HUES6 (cell line): ENCODE measurements at regions not wholly inside any gene's neighbourhood (a gene's known extent, or its start where the extent isn't known, plus 50 kb on each side); places are given as distances from the start of the nearest gene placed in this dataset.

ENCODE experiments used
- H3K27ac ChIP-seq: 2 replicates; pipeline ENCODE4 v1.7.0; 2013; ENCODE audit warnings: low read depth, mild to moderate bottlenecking, low read length, inconsistent platforms
- H3K27me3 ChIP-seq: 2 replicates; pipeline ENCODE4 v1.6.1; 2013; ENCODE audit warnings: low read length; ENCODE audit not compliant: control insufficient read depth, insufficient read depth
- H3K36me3 ChIP-seq: 2 replicates; pipeline ENCODE4 v1.6.1; 2013; ENCODE audit warnings: low read length; ENCODE audit not compliant: control insufficient read depth, insufficient read depth
- H3K4me1 ChIP-seq: 2 replicates; pipeline ENCODE4 v1.6.1; 2013; ENCODE audit warnings: low read length; ENCODE audit not compliant: control insufficient read depth, insufficient read depth
- H3K4me3 ChIP-seq: 2 replicates; pipeline ENCODE4 v1.5.1; 2013; ENCODE audit warnings: low read depth, low read length
- H3K9ac ChIP-seq: one replicate; pipeline ENCODE4 v1.6.1; 2013; ENCODE audit warnings: mild to moderate bottlenecking, low read length
- H3K9me3 ChIP-seq: 2 replicates; pipeline ENCODE4 v1.6.1; 2013; ENCODE audit warnings: low read depth, low read length; ENCODE audit not compliant: control insufficient read depth, insufficient read depth

DNA sequence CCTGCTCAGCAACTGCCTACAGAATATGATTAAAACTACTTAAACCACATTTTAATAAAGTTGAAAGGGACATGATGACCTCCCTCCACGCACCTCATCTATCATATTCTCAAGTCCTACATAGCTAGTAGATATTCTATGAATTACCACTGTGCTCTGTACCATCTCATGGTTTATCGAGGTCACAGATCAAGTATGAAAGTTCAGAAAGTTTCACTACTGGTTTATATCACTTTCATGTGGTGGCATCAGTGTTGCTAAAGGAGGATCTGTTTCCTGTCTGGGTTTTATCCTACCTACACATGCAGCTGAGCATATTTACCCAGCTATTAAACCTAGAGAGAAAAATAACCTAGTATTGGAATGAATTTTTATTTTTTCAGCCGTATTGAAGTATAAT is 214.9 kb upstream of the MON1B start:
- Histone ChIP-seq H3K36me3 (no peaks in the 10 kb centered on the region), H3K4me1 (no peaks in the 10 kb centered on the region), H3K4me3 (no peak overlapping the region), H3K9me3 (no peaks in the 10 kb centered on the region), H3K27me3 (no peaks in the 10 kb centered on the region), H3K9ac (no peak overlapping the region), H3K27ac (no peak overlapping the region)

GRCh38 chr16:76976756-76977155 is 214.2 kb upstream of the MON1B start:
- Histone ChIP-seq H3K4me1 (no peaks in the 10 kb centered on the region), H3K9me3 (no peaks in the 10 kb centered on the region), H3K9ac (no peak overlapping the region), H3K4me3 (no peak overlapping the region), H3K27ac (no peak overlapping the region), H3K36me3 (no peaks in the 10 kb centered on the region), H3K27me3 (no peaks in the 10 kb centered on the region)

DNA sequence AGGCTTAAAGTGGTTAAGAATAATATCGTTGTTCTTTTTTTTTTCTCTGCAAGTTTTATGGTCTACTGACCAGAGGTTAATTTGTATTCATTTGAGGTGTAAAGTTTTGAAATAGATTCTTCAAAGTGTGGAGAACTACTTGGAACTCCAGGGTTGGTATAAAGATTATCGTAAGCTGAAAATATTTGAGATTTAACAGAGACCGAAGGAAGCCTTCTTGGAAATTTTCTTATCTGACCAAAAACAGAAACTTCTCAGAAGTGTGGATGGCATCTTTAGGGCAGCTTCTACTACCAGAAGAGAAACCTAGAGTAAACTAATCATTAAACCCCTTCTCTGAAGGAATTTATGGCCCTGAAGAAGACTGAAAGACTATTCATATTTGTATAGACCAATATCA is 206.8 kb upstream of the MON1B start:
- H3K4me3 ChIP-seq = no peak overlapping the region
- H3K9ac ChIP-seq = no peak overlapping the region
- no peaks in the 10 kb centered on the region for H3K36me3 ChIP-seq
- H3K4me1 ChIP-seq = no peaks in the 10 kb centered on the region
- H3K27me3 ChIP-seq = no peaks in the 10 kb centered on the region
- no peaks in the 10 kb centered on the region for H3K9me3 ChIP-seq
- H3K27ac ChIP-seq = no peak overlapping the region

GRCh38 chr16:76985392-76986045 is 205.5 kb upstream of the MON1B start:
- Histone ChIP-seq H3K27ac (no peak overlapping the region), H3K9me3 (no peaks in the 10 kb centered on the region), H3K4me3 (no peak overlapping the region), H3K4me1 (no peaks in the 10 kb centered on the region), H3K36me3 (no peaks in the 10 kb centered on the region), H3K27me3 (no peaks in the 10 kb centered on the region), H3K9ac (no peak overlapping the region)

DNA sequence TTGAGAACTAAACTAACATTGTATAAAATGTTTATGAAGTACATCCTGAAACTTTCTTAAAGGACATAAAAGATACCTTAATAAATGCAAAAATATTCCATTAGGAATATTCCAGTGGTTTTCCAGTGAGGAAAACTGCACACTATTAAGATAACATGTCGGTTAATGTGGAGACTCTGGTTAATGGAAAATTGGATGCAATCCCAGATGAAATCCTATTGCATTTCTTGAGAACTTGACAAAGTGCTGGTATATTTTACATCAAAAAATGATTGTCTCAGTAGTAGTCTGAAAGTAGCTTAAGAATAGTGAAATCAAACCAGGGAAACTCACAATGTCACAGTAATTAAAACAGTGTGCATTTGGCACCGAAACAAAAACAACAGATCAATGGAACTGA is 202.5 kb upstream of the MON1B start:
- no peaks in the 10 kb centered on the region for H3K9me3 ChIP-seq
- no peak overlapping the region for H3K4me3 ChIP-seq
- H3K27ac ChIP-seq = no peak overlapping the region
- H3K27me3 ChIP-seq = no peaks in the 10 kb centered on the region
- H3K36me3 ChIP-seq = no peaks in the 10 kb centered on the region
- H3K9ac ChIP-seq = no peak overlapping the region
- no peaks in the 10 kb centered on the region for H3K4me1 ChIP-seq

GRCh38 chr16:77002644-77003043 is 188.3 kb upstream of the MON1B start:
- no peaks in the 10 kb centered on the region for H3K36me3 ChIP-seq
- H3K4me1 ChIP-seq = no peaks in the 10 kb centered on the region
- H3K27me3 ChIP-seq = no peaks in the 10 kb centered on the region
- no peaks in the 10 kb centered on the region for H3K9me3 ChIP-seq
- no peak overlapping the region for H3K27ac ChIP-seq
- no peak overlapping the region for H3K4me3 ChIP-seq
- no peak overlapping the region for H3K9ac ChIP-seq

GRCh38 chr16:77009453-77009852 is 181.5 kb upstream of the MON1B start:
- Histone ChIP-seq H3K4me1 (no peaks in the 10 kb centered on the region), H3K9me3 (no peaks in the 10 kb centered on the region), H3K27ac (no peak overlapping the region), H3K27me3 (no peaks in the 10 kb centered on the region), H3K9ac (no peak overlapping the region), H3K4me3 (no peak overlapping the region), H3K36me3 (no peaks in the 10 kb centered on the region)

DNA sequence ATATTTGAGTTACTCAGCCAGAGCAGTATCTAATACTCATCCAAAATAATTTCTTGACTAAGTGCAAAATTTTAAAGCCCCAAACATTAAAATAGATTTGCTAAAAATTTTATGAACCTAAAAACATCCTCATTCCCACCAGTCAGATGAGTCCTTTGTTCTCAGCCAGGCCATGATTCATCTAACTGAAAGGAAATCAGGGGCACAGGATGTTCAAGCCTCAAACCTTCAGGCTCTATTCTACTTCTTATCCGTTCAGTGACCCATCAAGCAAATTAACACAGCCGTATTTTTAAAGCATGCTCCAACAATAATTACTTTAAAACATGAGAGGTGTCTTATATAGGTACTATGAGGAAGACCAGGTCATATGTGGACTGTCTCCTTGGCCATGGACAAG is 176.5 kb upstream of the MON1B start:
- Histone ChIP-seq H3K4me3 (no peak overlapping the region), H3K9me3 (no peaks in the 10 kb centered on the region), H3K27me3 (no peaks in the 10 kb centered on the region), H3K27ac (no peak overlapping the region), H3K4me1 (no peaks in the 10 kb centered on the region), H3K9ac (no peak overlapping the region), H3K36me3 (no peaks in the 10 kb centered on the region)

DNA sequence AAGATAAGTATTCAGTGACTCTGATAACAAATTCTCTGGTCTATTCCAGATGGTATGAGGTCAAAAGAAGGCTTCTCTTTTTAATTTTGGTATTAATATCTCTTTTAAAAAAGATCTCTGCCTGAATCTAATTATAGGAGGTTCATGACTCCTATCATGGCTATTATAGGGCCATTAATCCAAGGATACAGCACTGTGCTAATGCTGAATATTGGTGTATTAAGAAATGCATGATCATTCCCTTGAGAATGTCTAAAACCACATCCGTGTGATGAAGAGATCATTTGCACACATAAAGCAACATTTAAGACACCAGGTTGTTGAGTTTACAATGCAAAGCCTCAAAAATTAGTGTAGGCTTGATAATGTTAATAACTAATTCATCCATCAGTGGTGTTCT is 160.4 kb upstream of the MON1B start:
- Histone ChIP-seq H3K9me3 (no peaks in the 10 kb centered on the region), H3K4me1 (no peaks in the 10 kb centered on the region), H3K4me3 (no peak overlapping the region), H3K9ac (no peak overlapping the region), H3K36me3 (no peaks in the 10 kb centered on the region), H3K27ac (no peak overlapping the region), H3K27me3 (no peaks in the 10 kb centered on the region)

- H3K4me3 ChIP-seq = no peak overlapping the region
- no peaks in the 10 kb centered on the region for H3K9me3 ChIP-seq
- H3K4me1 ChIP-seq = no peaks in the 10 kb centered on the region
Measured at GRCh38 chr16:77033516-77033915, 157.5 kb upstream of the MON1B start.

DNA sequence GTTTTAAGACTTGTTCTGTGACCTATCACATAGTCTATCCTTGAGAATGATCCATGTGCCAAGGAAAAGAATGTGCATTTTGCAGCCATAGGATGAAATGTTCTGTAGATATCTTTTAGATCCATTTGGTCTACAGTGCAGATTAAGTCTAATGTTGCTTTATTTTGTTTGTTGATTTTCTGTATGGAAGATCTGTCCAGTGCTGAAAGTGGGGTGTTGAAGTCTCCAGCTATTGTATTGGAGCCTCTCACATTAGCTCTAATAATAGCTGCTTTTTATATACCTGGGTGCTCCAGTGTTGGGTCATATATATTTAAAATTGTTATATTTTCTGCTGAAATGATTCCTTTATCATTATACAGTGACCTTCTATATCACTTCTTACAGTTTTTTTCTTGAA is 155.6 kb upstream of the MON1B start:
- no peaks in the 10 kb centered on the region for H3K9me3 ChIP-seq

More at GRCh38 chr16:77033516-77033915, 157.5 kb upstream of the MON1B start:
- Histone ChIP-seq H3K27ac (no peak overlapping the region), H3K36me3 (no peaks in the 10 kb centered on the region), H3K9ac (no peak overlapping the region), H3K27me3 (no peaks in the 10 kb centered on the region)

More for the DNA sequence above, 155.6 kb upstream of the MON1B start:
- H3K9ac ChIP-seq = no peak overlapping the region
- H3K27me3 ChIP-seq = no peaks in the 10 kb centered on the region
- no peaks in the 10 kb centered on the region for H3K4me1 ChIP-seq
- no peaks in the 10 kb centered on the region for H3K36me3 ChIP-seq
- H3K27ac ChIP-seq = no peak overlapping the region
- H3K4me3 ChIP-seq = no peak overlapping the region
